NCI-H1105 treated with DMSO at 0.1 percent for 48 hours (cell line): ENCODE measurements at regions not wholly inside any gene's neighbourhood (a gene's known extent, or its start where the extent isn't known, plus 50 kb on each side); places are given as distances from the start of the nearest gene placed in this dataset.
"Not testable (repeated sequence)": the region's sequence is repeated elsewhere in the genome, so short reads cannot be mapped to it uniquely, and the experiment has no call there.

Source experiments
- DNase-seq: peaks from one replicate; lab custom pipeline; 2025; lab: John Stamatoyannopoulos, UW

- no peak for DNase-seq
These were observed 55.1 kb downstream of the ID4 start for GRCh38 chr6:19892260-19892659.

GRCh38 chr6:19895866-19896692, 58.9 kb downstream of the ID4 start:
- no peak for DNase-seq

- no peak for DNase-seq
These were observed 59.5 kb downstream of the ID4 start for GRCh38 chr6:19896693-19897010.

- DNase-seq = no peak
These were observed 61.1 kb downstream of the ID4 start for GRCh38 chr6:19898141-19898740.

- DNase-seq = no peak
These were observed 65.0 kb downstream of the ID4 start for GRCh38 chr6:19902201-19902600.

- DNase-seq = not testable (repeated sequence)
These were observed 67.2 kb downstream of the ID4 start for GRCh38 chr6:19904408-19904807.

- no peak for DNase-seq
These were observed 68.4 kb downstream of the ID4 start for GRCh38 chr6:19905584-19905983.

GRCh38 chr6:19906171-19906570, 69.0 kb downstream of the ID4 start:
- DNase-seq = no peak

- DNase-seq = no peak
These were observed 74.1 kb downstream of the ID4 start for GRCh38 chr6:19911223-19911622.

GRCh38 chr6:19918436-19918835, 81.3 kb downstream of the ID4 start:
- no peak for DNase-seq

GRCh38 chr6:19921786-19922185, 84.6 kb downstream of the ID4 start:
- no peak for DNase-seq

GRCh38 chr6:19925533-19925932, 88.4 kb downstream of the ID4 start:
- no peak for DNase-seq

- no peak for DNase-seq
These were observed 91.3 kb downstream of the ID4 start for GRCh38 chr6:19928461-19928860.

GRCh38 chr6:19929312-19929711, 92.1 kb downstream of the ID4 start:
- no peak for DNase-seq

- DNase-seq = no peak
These were observed 97.9 kb downstream of the ID4 start for GRCh38 chr6:19934996-19935591.

- DNase-seq = not testable (repeated sequence)
These were observed 102.2 kb downstream of the ID4 start for GRCh38 chr6:19939321-19939720.

- not testable (repeated sequence) for DNase-seq
These were observed 102.8 kb downstream of the ID4 start for GRCh38 chr6:19939926-19940325.

GRCh38 chr6:19943042-19943441, 105.9 kb downstream of the ID4 start:
- DNase-seq = no peak

GRCh38 chr6:19945843-19946358, 108.7 kb downstream of the ID4 start:
- DNase-seq = no peak

- DNase-seq = no peak
These were observed 112.0 kb downstream of the ID4 start for GRCh38 chr6:19949155-19949554.

- no peak for DNase-seq
These were observed 126.9 kb downstream of the ID4 start for GRCh38 chr6:19964115-19964514.

GRCh38 chr6:19968201-19968600, 131.0 kb downstream of the ID4 start:
- no peak for DNase-seq

GRCh38 chr6:19972221-19972620, 135.1 kb downstream of the ID4 start:
- DNase-seq = no peak
